ENCODE measurements at regions not wholly inside any gene's neighbourhood (a gene's known extent, or its start where the extent isn't known, plus 50 kb on each side); places are given as distances from the start of the nearest gene placed in this dataset.

DNA sequence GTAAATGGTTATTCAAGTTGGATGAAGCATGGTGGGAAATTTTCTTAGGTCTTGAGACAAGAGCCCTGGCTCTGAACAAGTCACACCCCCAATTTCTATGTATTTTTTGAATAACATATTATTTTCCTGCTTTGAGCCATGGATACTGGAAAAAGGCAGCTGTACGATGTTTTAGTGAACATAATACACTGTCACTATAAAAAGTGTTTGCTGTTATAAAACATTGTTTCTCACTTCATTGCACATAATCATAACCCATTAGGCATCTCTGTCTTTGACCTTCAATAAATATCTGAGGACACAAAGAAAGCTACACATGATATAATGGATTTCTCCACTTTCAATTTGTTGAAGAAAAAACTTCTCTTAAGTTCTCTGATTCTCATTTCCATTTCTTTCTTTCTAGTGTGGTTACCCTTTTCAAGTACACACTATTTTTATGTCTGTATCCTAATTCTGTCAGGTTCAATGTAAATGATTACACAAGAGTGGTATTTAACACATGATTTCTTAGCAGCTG, 283.9 kb upstream of the SP8 start:
- Histone ChIP-seq H3K27me3 (replicated peaks; ENCODE audit: insufficient read depth) (no peaks in the 10 kb centered on the region), H3K9me3 (no peaks in the 10 kb centered on the region), H3K4me1 (replicated peaks) (no peaks in the 10 kb centered on the region), H3K4me3 (no peak overlapping the region), H3K27ac (no peak overlapping the region), H3K36me3 (no peaks in the 10 kb centered on the region)
- intact Hi-C loops (cut with DNase I): no loop called here
- TF ChIP-seq POLR2A (IDR thresholded peaks at IDR 0.05) (no peak), POLR2AphosphoS5 (IDR thresholded peaks at IDR 0.05) (no peak)
- TF ChIP-seq, protein P1, sequence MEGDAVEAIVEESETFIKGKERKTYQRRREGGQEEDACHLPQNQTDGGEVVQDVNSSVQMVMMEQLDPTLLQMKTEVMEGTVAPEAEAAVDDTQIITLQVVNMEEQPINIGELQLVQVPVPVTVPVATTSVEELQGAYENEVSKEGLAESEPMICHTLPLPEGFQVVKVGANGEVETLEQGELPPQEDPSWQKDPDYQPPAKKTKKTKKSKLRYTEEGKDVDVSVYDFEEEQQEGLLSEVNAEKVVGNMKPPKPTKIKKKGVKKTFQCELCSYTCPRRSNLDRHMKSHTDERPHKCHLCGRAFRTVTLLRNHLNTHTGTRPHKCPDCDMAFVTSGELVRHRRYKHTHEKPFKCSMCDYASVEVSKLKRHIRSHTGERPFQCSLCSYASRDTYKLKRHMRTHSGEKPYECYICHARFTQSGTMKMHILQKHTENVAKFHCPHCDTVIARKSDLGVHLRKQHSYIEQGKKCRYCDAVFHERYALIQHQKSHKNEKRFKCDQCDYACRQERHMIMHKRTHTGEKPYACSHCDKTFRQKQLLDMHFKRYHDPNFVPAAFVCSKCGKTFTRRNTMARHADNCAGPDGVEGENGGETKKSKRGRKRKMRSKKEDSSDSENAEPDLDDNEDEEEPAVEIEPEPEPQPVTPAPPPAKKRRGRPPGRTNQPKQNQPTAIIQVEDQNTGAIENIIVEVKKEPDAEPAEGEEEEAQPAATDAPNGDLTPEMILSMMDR (IDR thresholded peaks at IDR 0.05): no peak
- no peak for DNase-seq (ENCODE audit: low spot score)
- 41% methylated on average over 1 of the region's 1 CpG for WGBS

GRCh38 chr7:21071561-21072501, 285.1 kb upstream of the SP8 start:
- intact Hi-C loops (cut with DNase I): no loop called here
- WGBS: 84% methylated on average over 3 of the region's 3 CpGs

GRCh38 chr7:21076054-21076453, 289.4 kb upstream of the SP8 start:
- no peak for DNase-seq (ENCODE audit: low spot score)
- Histone ChIP-seq H3K27me3 (replicated peaks; ENCODE audit: insufficient read depth) (no peaks in the 10 kb centered on the region), H3K27ac (no peak overlapping the region), H3K4me3 (no peak overlapping the region), H3K9me3 (no peaks in the 10 kb centered on the region), H3K36me3 (no peaks in the 10 kb centered on the region), H3K4me1 (replicated peaks) (no peaks in the 10 kb centered on the region)
- 19% methylated on average over 5 of the region's 5 CpGs for WGBS
- TF ChIP-seq POLR2A (IDR thresholded peaks at IDR 0.05): no peak
- no peak for TF ChIP-seq POLR2AphosphoS5 (IDR thresholded peaks at IDR 0.05)
- TF ChIP-seq, protein P1 (IDR thresholded peaks at IDR 0.05): no peak
- intact Hi-C loops (cut with DNase I): no loop called here

More at GRCh38 chr7:21071561-21072501, 285.1 kb upstream of the SP8 start:
- no peak for TF ChIP-seq POLR2AphosphoS5 (IDR thresholded peaks at IDR 0.05)
- TF ChIP-seq, protein P1 (IDR thresholded peaks at IDR 0.05): no peak
- no peak for TF ChIP-seq POLR2A (IDR thresholded peaks at IDR 0.05)
- Histone ChIP-seq H3K36me3 (no peaks in the 10 kb centered on the region), H3K4me3 (no peak overlapping the region), H3K27me3 (replicated peaks; ENCODE audit: insufficient read depth) (no peaks in the 10 kb centered on the region), H3K4me1 (replicated peaks) (no peaks in the 10 kb centered on the region), H3K9me3 (no peaks in the 10 kb centered on the region), H3K27ac (no peak overlapping the region)
- no peak for DNase-seq (ENCODE audit: low spot score)

- Histone ChIP-seq H3K9me3 (no peaks in the 10 kb centered on the region), H3K36me3 (no peaks in the 10 kb centered on the region), H3K4me3 (no peak overlapping the region), H3K27me3 (replicated peaks; ENCODE audit: insufficient read depth) (no peaks in the 10 kb centered on the region), H3K27ac (no peak overlapping the region), H3K4me1 (replicated peaks) (no peaks in the 10 kb centered on the region)
- DNase-seq (ENCODE audit: low spot score): peak; percentile 63
- WGBS: 28% methylated on average over 5 of the region's 5 CpGs
- no peak for TF ChIP-seq POLR2A (IDR thresholded peaks at IDR 0.05)
- TF ChIP-seq POLR2AphosphoS5 (IDR thresholded peaks at IDR 0.05): peak; percentile 69
- intact Hi-C loops (cut with DNase I): no loop called here
Measured at GRCh38 chr7:21076574-21076973, 289.9 kb upstream of the SP8 start.

DNA sequence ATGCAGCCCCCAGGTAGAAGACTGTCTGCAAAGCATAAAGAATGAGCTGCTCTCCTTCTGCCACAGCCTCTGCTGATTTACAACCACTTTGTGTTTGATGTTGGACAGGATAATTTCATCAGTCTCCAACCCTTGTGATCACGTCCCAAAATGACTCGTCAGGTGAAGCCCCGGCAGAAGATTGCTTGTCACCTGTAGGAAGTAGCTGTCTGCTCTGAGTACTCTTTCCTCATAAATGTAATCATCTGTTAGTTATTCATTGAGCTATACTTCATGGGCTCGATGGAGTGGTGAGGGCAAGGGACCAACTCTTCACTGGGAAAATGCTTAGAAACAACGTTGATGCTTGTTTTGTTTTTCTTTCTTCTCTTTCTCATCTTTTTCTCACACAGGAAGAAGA, 290.9 kb upstream of the SP8 start:
- H3K36me3 ChIP-seq: no peaks in the 10 kb centered on the region
- no peak for DNase-seq (ENCODE audit: low spot score)
- TF ChIP-seq POLR2A (IDR thresholded peaks at IDR 0.05): no peak
- TF ChIP-seq, protein P1 (IDR thresholded peaks at IDR 0.05): no peak
- TF ChIP-seq POLR2AphosphoS5 (IDR thresholded peaks at IDR 0.05): no peak
- H3K27ac ChIP-seq: no peak overlapping the region
- no peaks in the 10 kb centered on the region for H3K27me3 ChIP-seq (replicated peaks; ENCODE audit: insufficient read depth)
- no peaks in the 10 kb centered on the region for H3K9me3 ChIP-seq
- intact Hi-C loops (cut with DNase I): no loop called here
- 44% methylated on average over 5 of the region's 5 CpGs for WGBS
- no peak overlapping the region for H3K4me3 ChIP-seq
- no peaks in the 10 kb centered on the region for H3K4me1 ChIP-seq (replicated peaks)
